ENCODE measurements at regions not wholly inside any gene's neighbourhood (a gene's known extent, or its start where the extent isn't known, plus 50 kb on each side); places are given as distances from the start of the nearest gene placed in this dataset.
A peak's percentile ranks its signal among the peaks of the same experiment; 100 is the strongest.

DNA sequence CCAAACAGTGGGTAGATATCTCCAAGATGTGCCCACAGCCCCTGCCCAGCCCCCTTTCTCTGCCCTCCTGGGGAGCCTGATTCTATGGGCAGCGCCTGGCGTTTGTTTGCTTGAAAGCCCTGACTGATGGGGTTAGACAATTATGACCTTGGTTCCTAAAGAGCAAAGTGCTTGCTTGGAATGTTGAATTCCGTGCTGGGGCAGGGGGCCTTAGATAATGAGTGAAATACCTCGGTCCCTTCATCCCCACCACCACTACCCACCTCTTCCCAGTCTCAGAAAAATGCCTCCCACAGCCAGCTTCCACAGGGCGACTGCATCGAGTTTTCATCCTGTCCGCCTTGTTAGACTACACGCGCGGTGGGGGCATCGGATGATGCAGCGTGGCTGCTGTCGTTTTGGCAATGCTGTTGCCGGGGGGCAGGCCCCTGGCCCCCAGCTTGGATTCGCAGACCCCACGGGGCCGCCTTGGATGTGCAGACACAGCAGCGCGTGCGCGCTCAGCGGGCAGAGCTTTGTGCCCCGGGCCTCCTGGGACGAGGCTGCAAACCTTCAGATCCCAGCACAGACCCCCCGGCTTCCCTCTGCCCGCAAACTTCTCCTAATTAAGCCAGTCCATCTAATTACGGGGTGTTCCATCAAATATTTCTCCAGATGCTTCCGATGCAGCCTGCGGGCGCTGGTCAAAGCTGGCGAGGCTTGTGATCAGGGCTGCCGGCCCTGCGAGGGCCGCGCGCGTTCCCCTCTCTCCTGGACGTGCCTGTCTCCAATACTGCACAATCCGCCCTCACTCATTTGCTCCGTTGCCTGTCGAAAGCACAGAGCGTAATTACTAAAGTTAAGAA is 86.1 kb downstream of the LINC00237 start (continued):
- TF ChIP-seq, protein P1, sequence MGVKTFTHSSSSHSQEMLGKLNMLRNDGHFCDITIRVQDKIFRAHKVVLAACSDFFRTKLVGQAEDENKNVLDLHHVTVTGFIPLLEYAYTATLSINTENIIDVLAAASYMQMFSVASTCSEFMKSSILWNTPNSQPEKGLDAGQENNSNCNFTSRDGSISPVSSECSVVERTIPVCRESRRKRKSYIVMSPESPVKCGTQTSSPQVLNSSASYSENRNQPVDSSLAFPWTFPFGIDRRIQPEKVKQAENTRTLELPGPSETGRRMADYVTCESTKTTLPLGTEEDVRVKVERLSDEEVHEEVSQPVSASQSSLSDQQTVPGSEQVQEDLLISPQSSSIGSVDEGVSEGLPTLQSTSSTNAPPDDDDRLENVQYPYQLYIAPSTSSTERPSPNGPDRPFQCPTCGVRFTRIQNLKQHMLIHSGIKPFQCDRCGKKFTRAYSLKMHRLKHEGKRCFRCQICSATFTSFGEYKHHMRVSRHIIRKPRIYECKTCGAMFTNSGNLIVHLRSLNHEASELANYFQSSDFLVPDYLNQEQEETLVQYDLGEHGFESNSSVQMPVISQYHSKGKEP (CRISPR knock-in tag; IDR thresholded peaks at IDR 0.05), result no peak
- TF ChIP-seq, protein P2, sequence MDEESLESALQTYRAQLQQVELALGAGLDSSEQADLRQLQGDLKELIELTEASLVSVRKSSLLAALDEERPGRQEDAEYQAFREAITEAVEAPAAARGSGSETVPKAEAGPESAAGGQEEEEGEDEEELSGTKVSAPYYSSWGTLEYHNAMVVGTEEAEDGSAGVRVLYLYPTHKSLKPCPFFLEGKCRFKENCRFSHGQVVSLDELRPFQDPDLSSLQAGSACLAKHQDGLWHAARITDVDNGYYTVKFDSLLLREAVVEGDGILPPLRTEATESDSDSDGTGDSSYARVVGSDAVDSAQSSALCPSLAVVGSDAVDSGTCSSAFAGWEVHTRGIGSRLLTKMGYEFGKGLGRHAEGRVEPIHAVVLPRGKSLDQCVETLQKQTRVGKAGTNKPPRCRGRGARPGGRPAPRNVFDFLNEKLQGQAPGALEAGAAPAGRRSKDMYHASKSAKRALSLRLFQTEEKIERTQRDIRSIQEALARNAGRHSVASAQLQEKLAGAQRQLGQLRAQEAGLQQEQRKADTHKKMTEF (CRISPR knock-in tag; IDR thresholded peaks at IDR 0.05), result no peak
- no peak for TF ChIP-seq RXRB (CRISPR knock-in tag; IDR thresholded peaks at IDR 0.05; ENCODE audit: borderline replicate concordance)
- TF ChIP-seq SIN3A (IDR thresholded peaks at IDR 0.05; ENCODE audit: borderline replicate concordance, low read depth, low read length), result no peak
- TF ChIP-seq, protein P3, sequence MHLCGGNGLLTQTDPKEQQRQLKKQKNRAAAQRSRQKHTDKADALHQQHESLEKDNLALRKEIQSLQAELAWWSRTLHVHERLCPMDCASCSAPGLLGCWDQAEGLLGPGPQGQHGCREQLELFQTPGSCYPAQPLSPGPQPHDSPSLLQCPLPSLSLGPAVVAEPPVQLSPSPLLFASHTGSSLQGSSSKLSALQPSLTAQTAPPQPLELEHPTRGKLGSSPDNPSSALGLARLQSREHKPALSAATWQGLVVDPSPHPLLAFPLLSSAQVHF (CRISPR knock-in tag; IDR thresholded peaks at IDR 0.05), result no peak
- no peak for TF ChIP-seq ZNF776 (CRISPR knock-in tag; IDR thresholded peaks at IDR 0.05)
- TF ChIP-seq ZNF274 (CRISPR knock-in tag; IDR thresholded peaks at IDR 0.05), result 0 out of 2 replicates have a peak, but pooled peaks have one; percentile 59
- no peak for TF ChIP-seq NFKBIZ (CRISPR knock-in tag; IDR thresholded peaks at IDR 0.05)
- TF ChIP-seq, protein P4, sequence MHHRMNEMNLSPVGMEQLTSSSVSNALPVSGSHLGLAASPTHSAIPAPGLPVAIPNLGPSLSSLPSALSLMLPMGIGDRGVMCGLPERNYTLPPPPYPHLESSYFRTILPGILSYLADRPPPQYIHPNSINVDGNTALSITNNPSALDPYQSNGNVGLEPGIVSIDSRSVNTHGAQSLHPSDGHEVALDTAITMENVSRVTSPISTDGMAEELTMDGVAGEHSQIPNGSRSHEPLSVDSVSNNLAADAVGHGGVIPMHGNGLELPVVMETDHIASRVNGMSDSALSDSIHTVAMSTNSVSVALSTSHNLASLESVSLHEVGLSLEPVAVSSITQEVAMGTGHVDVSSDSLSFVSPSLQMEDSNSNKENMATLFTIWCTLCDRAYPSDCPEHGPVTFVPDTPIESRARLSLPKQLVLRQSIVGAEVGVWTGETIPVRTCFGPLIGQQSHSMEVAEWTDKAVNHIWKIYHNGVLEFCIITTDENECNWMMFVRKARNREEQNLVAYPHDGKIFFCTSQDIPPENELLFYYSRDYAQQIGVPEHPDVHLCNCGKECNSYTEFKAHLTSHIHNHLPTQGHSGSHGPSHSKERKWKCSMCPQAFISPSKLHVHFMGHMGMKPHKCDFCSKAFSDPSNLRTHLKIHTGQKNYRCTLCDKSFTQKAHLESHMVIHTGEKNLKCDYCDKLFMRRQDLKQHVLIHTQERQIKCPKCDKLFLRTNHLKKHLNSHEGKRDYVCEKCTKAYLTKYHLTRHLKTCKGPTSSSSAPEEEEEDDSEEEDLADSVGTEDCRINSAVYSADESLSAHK (CRISPR knock-in tag; IDR thresholded peaks at IDR 0.05; ENCODE audit: borderline replicate concordance), result no peak
- no peak for TF ChIP-seq ZBTB21 (CRISPR knock-in tag; IDR thresholded peaks at IDR 0.05)
- TF ChIP-seq RFX1 (IDR thresholded peaks at IDR 0.05), result no peak
- no peak for TF ChIP-seq HOXA3 (CRISPR knock-in tag; IDR thresholded peaks at IDR 0.05)
- TF ChIP-seq ZNF343 (CRISPR knock-in tag; IDR thresholded peaks at IDR 0.05), result no peak
- TF ChIP-seq, protein P5, sequence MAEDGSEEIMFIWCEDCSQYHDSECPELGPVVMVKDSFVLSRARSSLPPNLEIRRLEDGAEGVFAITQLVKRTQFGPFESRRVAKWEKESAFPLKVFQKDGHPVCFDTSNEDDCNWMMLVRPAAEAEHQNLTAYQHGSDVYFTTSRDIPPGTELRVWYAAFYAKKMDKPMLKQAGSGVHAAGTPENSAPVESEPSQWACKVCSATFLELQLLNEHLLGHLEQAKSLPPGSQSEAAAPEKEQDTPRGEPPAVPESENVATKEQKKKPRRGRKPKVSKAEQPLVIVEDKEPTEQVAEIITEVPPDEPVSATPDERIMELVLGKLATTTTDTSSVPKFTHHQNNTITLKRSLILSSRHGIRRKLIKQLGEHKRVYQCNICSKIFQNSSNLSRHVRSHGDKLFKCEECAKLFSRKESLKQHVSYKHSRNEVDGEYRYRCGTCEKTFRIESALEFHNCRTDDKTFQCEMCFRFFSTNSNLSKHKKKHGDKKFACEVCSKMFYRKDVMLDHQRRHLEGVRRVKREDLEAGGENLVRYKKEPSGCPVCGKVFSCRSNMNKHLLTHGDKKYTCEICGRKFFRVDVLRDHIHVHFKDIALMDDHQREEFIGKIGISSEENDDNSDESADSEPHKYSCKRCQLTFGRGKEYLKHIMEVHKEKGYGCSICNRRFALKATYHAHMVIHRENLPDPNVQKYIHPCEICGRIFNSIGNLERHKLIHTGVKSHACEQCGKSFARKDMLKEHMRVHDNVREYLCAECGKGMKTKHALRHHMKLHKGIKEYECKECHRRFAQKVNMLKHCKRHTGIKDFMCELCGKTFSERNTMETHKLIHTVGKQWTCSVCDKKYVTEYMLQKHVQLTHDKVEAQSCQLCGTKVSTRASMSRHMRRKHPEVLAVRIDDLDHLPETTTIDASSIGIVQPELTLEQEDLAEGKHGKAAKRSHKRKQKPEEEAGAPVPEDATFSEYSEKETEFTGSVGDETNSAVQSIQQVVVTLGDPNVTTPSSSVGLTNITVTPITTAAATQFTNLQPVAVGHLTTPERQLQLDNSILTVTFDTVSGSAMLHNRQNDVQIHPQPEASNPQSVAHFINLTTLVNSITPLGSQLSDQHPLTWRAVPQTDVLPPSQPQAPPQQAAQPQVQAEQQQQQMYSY (CRISPR knock-in tag; IDR thresholded peaks at IDR 0.05), result no peak
- TF ChIP-seq, protein P6, sequence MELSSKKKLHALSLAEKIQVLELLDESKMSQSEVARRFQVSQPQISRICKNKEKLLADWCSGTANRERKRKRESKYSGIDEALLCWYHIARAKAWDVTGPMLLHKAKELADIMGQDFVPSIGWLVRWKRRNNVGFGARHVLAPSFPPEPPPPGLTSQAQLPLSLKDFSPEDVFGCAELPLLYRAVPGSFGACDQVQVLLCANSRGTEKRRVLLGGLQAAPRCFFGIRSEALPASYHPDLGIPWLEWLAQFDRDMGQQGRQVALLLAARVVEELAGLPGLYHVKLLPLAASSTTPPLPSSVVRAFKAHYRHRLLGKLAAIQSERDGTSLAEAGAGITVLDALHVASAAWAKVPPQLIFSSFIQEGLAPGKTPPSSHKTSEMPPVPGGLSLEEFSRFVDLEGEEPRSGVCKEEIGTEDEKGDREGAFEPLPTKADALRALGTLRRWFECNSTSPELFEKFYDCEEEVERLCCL (CRISPR knock-in tag; IDR thresholded peaks at IDR 0.05; ENCODE audit: borderline replicate concordance), result no peak
- TF ChIP-seq AGO2 (optimal IDR thresholded peaks at IDR 0.05; ENCODE audit: low read depth, low read length), result peak; percentile 75
